ENCODE measurements at regions not wholly inside any gene's neighbourhood (a gene's known extent, or its start where the extent isn't known, plus 50 kb on each side); places are given as distances from the start of the nearest gene placed in this dataset.

DNA sequence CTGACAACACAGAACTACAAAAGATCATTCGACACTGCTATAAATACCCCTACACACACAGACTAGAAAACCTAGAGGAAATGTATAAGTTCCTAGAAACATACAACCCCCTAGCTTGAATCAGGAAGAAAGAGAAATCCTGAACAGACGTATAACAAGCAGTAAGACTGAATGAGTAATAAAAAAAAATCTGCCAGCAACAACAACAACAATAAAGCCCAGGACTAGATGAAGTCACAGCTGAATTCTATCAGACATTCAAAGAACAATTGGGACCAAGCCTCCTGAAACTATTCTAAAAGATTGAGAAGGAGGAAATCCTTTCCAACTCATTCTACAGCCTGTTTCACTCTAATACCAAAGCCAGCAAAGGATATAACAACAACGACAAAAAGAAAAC is 68.2 kb upstream of the SLIT3 start:
- DNase-seq (no peak), ATAC-seq (no peak)
- TF ChIP-seq CTCF (IDR thresholded peaks at IDR 0.05) = no peak
- peaks cover 4% of the 10 kb centered on the region for H3K9me3 ChIP-seq
- H3K4me3 ChIP-seq = no peak overlapping the region
- H3K36me3 ChIP-seq (ENCODE audit: low read depth) = no peaks in the 10 kb centered on the region
- H3K4me1 ChIP-seq (ENCODE audit: low read depth) = no peaks in the 10 kb centered on the region
- intact Hi-C loops (cut with DNase I, micrococcal nuclease) = no loop called here

DNA sequence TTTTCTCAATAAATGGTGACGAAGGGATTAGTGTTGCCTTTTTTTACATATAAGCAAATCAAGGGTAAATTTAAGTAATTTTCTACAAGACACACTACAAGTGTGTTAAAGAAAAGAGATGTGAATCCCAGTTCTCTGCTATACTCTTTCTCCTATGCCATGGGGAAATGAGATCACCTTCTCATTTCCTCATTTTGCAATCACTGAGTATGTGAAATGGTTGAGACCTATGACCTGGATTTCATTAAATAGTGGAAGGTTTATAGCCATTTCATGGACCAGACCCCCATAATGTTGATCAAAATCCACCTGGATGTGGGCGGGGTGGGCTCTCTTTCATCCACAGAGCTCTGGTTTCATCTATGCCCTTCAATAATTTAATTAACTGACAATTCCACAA is 66.9 kb upstream of the SLIT3 start:
- H3K4me1 ChIP-seq (ENCODE audit: low read depth) = no peaks in the 10 kb centered on the region
- DNase-seq = no peak
- TF ChIP-seq CTCF (IDR thresholded peaks at IDR 0.05) = no peak
- no peak for ATAC-seq
- no peak overlapping the region for H3K4me3 ChIP-seq
- intact Hi-C loops (cut with DNase I, micrococcal nuclease) = no loop called here
- no peaks in the 10 kb centered on the region for H3K36me3 ChIP-seq (ENCODE audit: low read depth)
- H3K9me3 ChIP-seq = peaks cover 4% of the 10 kb centered on the region

- no peak overlapping the region for H3K4me3 ChIP-seq
- no peaks in the 10 kb centered on the region for H3K36me3 ChIP-seq (ENCODE audit: low read depth)
- intact Hi-C loops (cut with DNase I, micrococcal nuclease) = no loop called here
- no peak for DNase-seq
- no peak for ATAC-seq
- H3K4me1 ChIP-seq (ENCODE audit: low read depth) = no peaks in the 10 kb centered on the region
- H3K9me3 ChIP-seq = no peaks in the 10 kb centered on the region
- no peak for TF ChIP-seq CTCF (IDR thresholded peaks at IDR 0.05)
Measured at GRCh38 chr5:169357291-169357690, 56.4 kb upstream of the SLIT3 start.

- DNase-seq (no peak), ATAC-seq (no peak)
- H3K4me3 ChIP-seq = no peak overlapping the region
- no peaks in the 10 kb centered on the region for H3K4me1 ChIP-seq (ENCODE audit: low read depth)
- intact Hi-C loops (cut with DNase I, micrococcal nuclease) = no loop called here
- no peaks in the 10 kb centered on the region for H3K36me3 ChIP-seq (ENCODE audit: low read depth)
- no peak for TF ChIP-seq CTCF (IDR thresholded peaks at IDR 0.05)
- H3K9me3 ChIP-seq = no peaks in the 10 kb centered on the region
Measured at GRCh38 chr5:169356811-169357210, 55.9 kb upstream of the SLIT3 start.

DNA sequence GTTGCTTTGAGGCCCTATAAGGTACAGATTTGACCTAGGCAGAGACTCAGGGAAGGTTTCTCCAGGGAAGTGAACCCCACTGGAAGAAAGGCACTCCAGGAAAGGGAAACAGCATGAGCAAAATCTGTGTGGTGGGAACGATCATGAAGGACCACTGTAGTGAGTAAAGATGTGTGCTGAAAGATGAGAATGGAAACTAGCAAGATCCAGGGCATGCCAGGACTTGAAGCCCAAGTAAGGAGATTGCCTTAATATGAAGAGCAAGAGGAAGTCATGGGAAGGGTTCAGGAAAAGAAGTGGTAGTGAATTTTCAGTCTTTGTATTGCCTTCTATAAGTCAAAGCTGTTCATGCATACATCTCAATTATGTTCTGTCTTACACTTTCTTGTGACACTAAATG is 55.2 kb upstream of the SLIT3 start:
- H3K36me3 ChIP-seq (ENCODE audit: low read depth) = no peaks in the 10 kb centered on the region
- H3K4me3 ChIP-seq = no peak overlapping the region
- TF ChIP-seq CTCF (IDR thresholded peaks at IDR 0.05) = no peak
- intact Hi-C loops (cut with DNase I, micrococcal nuclease) = no loop called here
- H3K9me3 ChIP-seq = no peaks in the 10 kb centered on the region
- DNase-seq (no peak), ATAC-seq (no peak)
- no peaks in the 10 kb centered on the region for H3K4me1 ChIP-seq (ENCODE audit: low read depth)

DNA sequence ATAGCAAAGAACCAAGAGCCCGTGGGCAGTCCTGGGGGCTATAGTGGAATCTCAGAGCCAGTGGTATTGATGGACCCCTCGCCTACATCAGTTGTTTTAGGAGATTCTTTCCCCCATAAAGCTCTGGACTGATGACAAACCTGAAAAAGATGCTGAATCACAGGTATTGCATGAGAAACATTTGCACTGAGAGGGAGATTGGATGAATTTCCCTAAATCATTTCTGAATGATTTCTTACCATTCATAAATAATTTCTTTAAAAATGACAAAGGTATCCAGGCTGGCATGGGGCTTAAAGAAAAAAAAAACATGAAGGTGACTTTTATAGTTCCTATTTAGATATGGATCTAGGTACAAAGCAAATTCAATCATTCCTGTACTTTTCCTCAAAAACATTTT is 54.0 kb upstream of the SLIT3 start:
- no peaks in the 10 kb centered on the region for H3K4me1 ChIP-seq (ENCODE audit: low read depth)
- ATAC-seq (no peak), DNase-seq (no peak)
- H3K4me3 ChIP-seq = no peak overlapping the region
- no peaks in the 10 kb centered on the region for H3K9me3 ChIP-seq
- no peak for TF ChIP-seq CTCF (IDR thresholded peaks at IDR 0.05)
- no peaks in the 10 kb centered on the region for H3K36me3 ChIP-seq (ENCODE audit: low read depth)
- intact Hi-C loops (cut with DNase I, micrococcal nuclease) = no loop called here
